ENCODE measurements at regions not wholly inside any gene's neighbourhood (a gene's known extent, or its start where the extent isn't known, plus 50 kb on each side); places are given as distances from the start of the nearest gene placed in this dataset.

DNA sequence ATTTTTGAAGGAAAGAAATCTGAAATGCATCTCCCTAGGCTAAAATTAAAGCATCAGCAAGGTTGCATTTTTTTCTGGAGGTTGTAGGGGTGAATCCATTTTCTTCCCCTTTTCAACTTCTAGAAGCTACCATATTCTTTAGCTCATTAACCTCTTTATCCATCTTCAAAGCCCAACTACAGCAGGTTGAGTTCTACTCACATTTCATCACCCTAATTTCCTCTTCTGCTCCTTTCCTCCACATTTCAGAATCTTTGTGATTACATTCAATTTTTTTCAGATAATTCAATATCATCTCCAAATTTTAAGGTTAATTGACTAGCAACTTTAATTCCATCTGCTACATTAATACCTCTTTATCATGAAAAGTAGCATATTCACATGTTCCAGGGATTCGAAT is 2655.7 kb upstream of the PCDH20 start:
- TF ChIP-seq, protein P1, sequence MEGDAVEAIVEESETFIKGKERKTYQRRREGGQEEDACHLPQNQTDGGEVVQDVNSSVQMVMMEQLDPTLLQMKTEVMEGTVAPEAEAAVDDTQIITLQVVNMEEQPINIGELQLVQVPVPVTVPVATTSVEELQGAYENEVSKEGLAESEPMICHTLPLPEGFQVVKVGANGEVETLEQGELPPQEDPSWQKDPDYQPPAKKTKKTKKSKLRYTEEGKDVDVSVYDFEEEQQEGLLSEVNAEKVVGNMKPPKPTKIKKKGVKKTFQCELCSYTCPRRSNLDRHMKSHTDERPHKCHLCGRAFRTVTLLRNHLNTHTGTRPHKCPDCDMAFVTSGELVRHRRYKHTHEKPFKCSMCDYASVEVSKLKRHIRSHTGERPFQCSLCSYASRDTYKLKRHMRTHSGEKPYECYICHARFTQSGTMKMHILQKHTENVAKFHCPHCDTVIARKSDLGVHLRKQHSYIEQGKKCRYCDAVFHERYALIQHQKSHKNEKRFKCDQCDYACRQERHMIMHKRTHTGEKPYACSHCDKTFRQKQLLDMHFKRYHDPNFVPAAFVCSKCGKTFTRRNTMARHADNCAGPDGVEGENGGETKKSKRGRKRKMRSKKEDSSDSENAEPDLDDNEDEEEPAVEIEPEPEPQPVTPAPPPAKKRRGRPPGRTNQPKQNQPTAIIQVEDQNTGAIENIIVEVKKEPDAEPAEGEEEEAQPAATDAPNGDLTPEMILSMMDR (IDR thresholded peaks at IDR 0.05; ENCODE audit: unreplicated experiment): no peak
- no peaks in the 10 kb centered on the region for H3K36me3 Mint-ChIP-seq (ENCODE audit: insufficient read depth)
- no peak overlapping the region for H3K4me3 Mint-ChIP-seq (ENCODE audit: low read depth)
- peaks cover 2% of the 10 kb centered on the region for H3K4me1 Mint-ChIP-seq (ENCODE audit: low read depth)
- H3K27me3 Mint-ChIP-seq: no peaks in the 10 kb centered on the region
- H3K9me3 Mint-ChIP-seq (ENCODE audit: low read depth): no peaks in the 10 kb centered on the region
- no peak overlapping the region for H3K27ac Mint-ChIP-seq
- no peak for DNase-seq (ENCODE audit: low spot score, unreplicated experiment)

DNA sequence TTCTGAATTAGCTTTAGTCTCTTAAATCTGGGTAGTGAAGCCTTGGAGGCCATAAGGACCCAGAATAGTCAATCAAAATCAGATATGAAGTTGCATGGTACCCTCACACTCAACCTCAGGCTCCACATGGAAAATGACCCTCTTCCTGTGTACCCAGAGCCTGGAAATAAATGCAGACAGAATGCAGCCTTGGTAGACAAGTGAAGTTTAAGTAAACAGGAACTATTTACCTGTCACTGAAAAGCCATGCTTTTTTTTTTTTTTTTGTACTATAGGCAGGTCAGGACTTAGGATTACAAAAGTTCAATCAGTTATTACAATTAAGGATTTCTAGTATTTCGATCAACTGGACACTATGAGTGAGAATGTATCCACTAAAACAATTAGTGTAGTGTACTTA is 2654.2 kb upstream of the PCDH20 start:
- no peaks in the 10 kb centered on the region for H3K36me3 Mint-ChIP-seq (ENCODE audit: insufficient read depth)
- TF ChIP-seq, protein P1 (IDR thresholded peaks at IDR 0.05; ENCODE audit: unreplicated experiment): no peak
- H3K4me3 Mint-ChIP-seq (ENCODE audit: low read depth): no peak overlapping the region
- no peak overlapping the region for H3K27ac Mint-ChIP-seq
- peaks cover 2% of the 10 kb centered on the region for H3K4me1 Mint-ChIP-seq (ENCODE audit: low read depth)
- DNase-seq (ENCODE audit: low spot score, unreplicated experiment): no peak
- H3K9me3 Mint-ChIP-seq (ENCODE audit: low read depth): no peaks in the 10 kb centered on the region
- no peaks in the 10 kb centered on the region for H3K27me3 Mint-ChIP-seq

DNA sequence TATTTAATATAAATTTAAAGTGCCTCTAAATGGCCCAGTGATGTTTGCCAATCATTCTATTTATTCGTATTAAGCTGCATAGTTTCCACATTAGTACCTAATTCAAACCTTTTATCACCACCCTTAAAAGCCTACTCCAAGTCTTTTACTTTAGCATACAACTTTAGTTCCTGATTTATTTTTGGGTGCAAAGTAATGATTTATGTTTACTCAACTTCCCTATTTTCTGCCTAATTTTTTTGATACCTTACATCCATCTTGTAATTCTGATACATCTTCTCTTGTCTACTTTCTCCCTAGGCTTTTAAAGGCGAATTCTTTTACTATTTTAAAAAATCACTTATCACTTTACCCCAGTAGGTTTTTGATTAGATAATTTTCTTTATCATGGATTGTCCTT is 2651.1 kb upstream of the PCDH20 start:
- H3K27me3 Mint-ChIP-seq: no peaks in the 10 kb centered on the region
- DNase-seq (ENCODE audit: low spot score, unreplicated experiment): no peak
- TF ChIP-seq, protein P1 (IDR thresholded peaks at IDR 0.05; ENCODE audit: unreplicated experiment): no peak
- H3K36me3 Mint-ChIP-seq (ENCODE audit: insufficient read depth): no peaks in the 10 kb centered on the region
- no peak overlapping the region for H3K27ac Mint-ChIP-seq
- no peaks in the 10 kb centered on the region for H3K9me3 Mint-ChIP-seq (ENCODE audit: low read depth)
- peaks cover 2% of the 10 kb centered on the region for H3K4me1 Mint-ChIP-seq (ENCODE audit: low read depth)
- H3K4me3 Mint-ChIP-seq (ENCODE audit: low read depth): no peak overlapping the region

DNA sequence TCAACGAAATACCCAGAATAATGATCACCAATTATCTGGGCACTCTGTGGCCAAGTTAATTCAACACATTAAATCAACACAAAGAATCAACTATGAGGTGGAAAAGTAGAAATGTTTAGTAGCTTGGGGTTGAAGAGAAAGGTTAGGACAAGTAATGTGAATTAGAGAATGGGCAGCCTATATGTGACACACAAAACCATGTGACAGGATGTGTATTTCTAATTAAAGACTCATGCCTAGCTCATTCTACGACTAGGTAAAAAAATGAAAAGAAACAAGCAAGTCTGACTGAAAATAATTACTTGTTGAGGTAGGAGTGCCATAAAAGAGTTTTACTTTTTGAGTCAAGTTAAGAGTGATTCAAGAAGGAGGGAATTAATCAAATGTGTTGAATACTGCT is 2646.0 kb upstream of the PCDH20 start:
- no peaks in the 10 kb centered on the region for H3K9me3 Mint-ChIP-seq (ENCODE audit: low read depth)
- no peaks in the 10 kb centered on the region for H3K27me3 Mint-ChIP-seq
- TF ChIP-seq, protein P1 (IDR thresholded peaks at IDR 0.05; ENCODE audit: unreplicated experiment): no peak
- no peak for DNase-seq (ENCODE audit: low spot score, unreplicated experiment)
- no peak overlapping the region for H3K4me3 Mint-ChIP-seq (ENCODE audit: low read depth)
- peaks cover 2% of the 10 kb centered on the region for H3K4me1 Mint-ChIP-seq (ENCODE audit: low read depth)
- H3K27ac Mint-ChIP-seq: no peak overlapping the region
- no peaks in the 10 kb centered on the region for H3K36me3 Mint-ChIP-seq (ENCODE audit: insufficient read depth)

DNA sequence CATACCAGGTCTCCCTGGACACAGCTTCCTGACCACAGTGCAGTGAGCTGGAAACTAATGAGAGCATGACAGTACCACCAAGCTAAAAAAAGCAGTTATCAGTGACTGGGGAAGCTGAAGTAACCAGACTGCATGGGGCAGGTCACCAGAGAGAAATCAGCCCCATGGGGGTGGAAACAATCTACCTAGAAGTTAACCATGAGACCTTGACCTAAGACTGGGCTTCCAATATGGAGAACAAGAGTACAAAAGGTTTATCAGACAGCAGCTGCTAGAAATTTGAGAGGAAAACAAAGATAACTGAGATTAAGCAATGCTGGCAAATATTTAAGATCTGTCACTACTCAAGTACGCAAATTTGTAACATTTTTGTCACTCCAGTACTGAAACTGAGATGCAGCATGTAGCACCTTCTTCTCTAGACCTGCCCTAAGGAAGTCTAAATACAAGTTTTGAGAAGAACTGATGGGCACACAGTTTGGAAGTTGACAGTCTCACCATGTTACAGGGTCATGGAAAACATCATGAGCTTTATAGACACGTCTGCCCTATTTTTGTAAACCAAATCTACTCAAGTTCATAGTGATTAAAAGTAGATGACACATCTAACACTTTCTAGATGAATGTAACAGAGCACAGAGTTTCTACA is 2641.8 kb upstream of the PCDH20 start:
- no peaks in the 10 kb centered on the region for H3K9me3 Mint-ChIP-seq (ENCODE audit: low read depth)
- no peak for DNase-seq (ENCODE audit: low spot score, unreplicated experiment)
- H3K4me1 Mint-ChIP-seq (ENCODE audit: low read depth): peaks cover 2% of the 10 kb centered on the region
- H3K4me3 Mint-ChIP-seq (ENCODE audit: low read depth): no peak overlapping the region
- no peaks in the 10 kb centered on the region for H3K27me3 Mint-ChIP-seq
- H3K36me3 Mint-ChIP-seq (ENCODE audit: insufficient read depth): no peaks in the 10 kb centered on the region
- TF ChIP-seq, protein P1 (IDR thresholded peaks at IDR 0.05; ENCODE audit: unreplicated experiment): no peak
- no peak overlapping the region for H3K27ac Mint-ChIP-seq
